ENCODE measurements at regions not wholly inside any gene's neighbourhood (a gene's known extent, or its start where the extent isn't known, plus 50 kb on each side); places are given as distances from the start of the nearest gene placed in this dataset.

- no peak overlapping the region for H3K4me3 ChIP-seq (ENCODE audit: low read depth, low read length)
- TF ChIP-seq CTCF (conservative IDR thresholded peaks at IDR 0.05; ENCODE audit: low read depth, low read length), result no peak
- DNase-seq (ENCODE audit: low read depth), result no peak
These were observed 55.2 kb upstream of the GDF10 start for GRCh38 chr10:47244560-47245500.

- H3K4me3 ChIP-seq (ENCODE audit: low read depth, low read length), result no peak overlapping the region
- DNase-seq (ENCODE audit: low read depth), result no peak
- TF ChIP-seq CTCF (conservative IDR thresholded peaks at IDR 0.05; ENCODE audit: low read depth, low read length), result no peak
These were observed 54.2 kb upstream of the GDF10 start for GRCh38 chr10:47245731-47246350.

- DNase-seq (ENCODE audit: low read depth), result no peak
- H3K4me3 ChIP-seq (ENCODE audit: low read depth, low read length), result no peak overlapping the region
- no peak for TF ChIP-seq CTCF (conservative IDR thresholded peaks at IDR 0.05; ENCODE audit: low read depth, low read length)
These were observed 53.4 kb upstream of the GDF10 start for GRCh38 chr10:47246406-47247147.

GRCh38 chr10:47247148-47248059 is 52.6 kb upstream of the GDF10 start:
- H3K4me3 ChIP-seq (ENCODE audit: low read depth, low read length), result no peak overlapping the region
- no peak for DNase-seq (ENCODE audit: low read depth)
- no peak for TF ChIP-seq CTCF (conservative IDR thresholded peaks at IDR 0.05; ENCODE audit: low read depth, low read length)

GRCh38 chr10:47248386-47249090 is 51.5 kb upstream of the GDF10 start:
- H3K4me3 ChIP-seq (ENCODE audit: low read depth, low read length), result no peak overlapping the region
- no peak for DNase-seq (ENCODE audit: low read depth)
- no peak for TF ChIP-seq CTCF (conservative IDR thresholded peaks at IDR 0.05; ENCODE audit: low read depth, low read length)

- no peak overlapping the region for H3K4me3 ChIP-seq (ENCODE audit: low read depth, low read length)
- DNase-seq (ENCODE audit: low read depth), result no peak
- no peak for TF ChIP-seq CTCF (conservative IDR thresholded peaks at IDR 0.05; ENCODE audit: low read depth, low read length)
These were observed 50.1 kb upstream of the GDF10 start for GRCh38 chr10:47249881-47250280.

Data from epithelial cell of proximal tubule (primary cell).